GM12891 (cell line): ENCODE measurements at regions not wholly inside any gene's neighbourhood (a gene's known extent, or its start where the extent isn't known, plus 50 kb on each side); places are given as distances from the start of the nearest gene placed in this dataset.

Experiments used
- POLR2A ChIP-seq: IDR thresholded peaks from 2 replicates; pipeline ENCODE4 v1.6.1; 2011; ENCODE audit warnings: low read depth, low read length, control low read depth
- POLR2AphosphoS5 ChIP-seq: IDR thresholded peaks from 2 replicates; pipeline ENCODE4 v1.6.1; 2011; ENCODE audit warnings: low read depth, low read length, control low read depth

DNA sequence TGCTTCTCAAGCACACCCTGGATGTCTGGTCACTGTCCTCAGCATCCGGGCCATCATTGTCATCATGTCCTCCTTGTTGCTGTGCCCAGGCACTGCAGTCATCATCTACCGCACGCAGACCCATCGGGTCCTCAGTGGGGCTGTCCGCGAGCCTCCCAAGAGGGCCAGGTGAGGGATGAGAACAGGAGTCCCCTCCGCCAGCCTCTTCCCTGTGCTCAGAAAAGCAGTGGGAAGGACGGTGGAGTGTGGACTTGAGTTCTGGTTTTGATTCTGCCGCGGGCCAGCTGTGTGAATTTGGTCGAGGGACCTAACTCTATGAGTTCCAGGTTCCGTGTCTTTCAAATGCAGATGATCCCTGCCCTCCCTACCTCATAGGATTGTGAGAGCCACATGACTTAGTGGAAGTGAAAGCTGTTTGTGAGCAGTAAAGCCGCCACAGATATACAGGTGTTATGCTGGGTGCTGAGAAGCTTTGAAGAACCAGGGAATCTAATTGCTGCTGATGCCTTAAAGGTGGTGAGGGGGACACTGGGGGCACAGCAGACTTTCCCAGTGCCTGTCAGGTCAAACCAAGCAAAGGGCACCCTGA is 122.9 kb upstream of the RAP1B start:
- TF ChIP-seq POLR2AphosphoS5 (no peak), POLR2A (no peak)
